GM13976 (cell line): ENCODE measurements at regions not wholly inside any gene's neighbourhood (a gene's known extent, or its start where the extent isn't known, plus 50 kb on each side); places are given as distances from the start of the nearest gene placed in this dataset.

Source experiments
- DNase-seq: peaks from one replicate; pipeline ENCODE4 v3.0.0; 2012; ENCODE audit warnings: low spot score
- CTCF ChIP-seq: IDR thresholded peaks from 2 replicates; pipeline ENCODE4 v1.5.1; 2012; ENCODE audit warnings: borderline replicate concordance, mild to moderate bottlenecking; ENCODE audit not compliant: insufficient read depth; ENCODE audit errors: extremely low read depth, missing control alignments, control extremely low read depth
- in situ Hi-C: fragments of 300-500 bp; cut with MboI; formaldehyde crosslinking; loops from one replicate; pipeline ENCODE4 v1.12.0; 2022; ENCODE audit warnings: low sequenced_read_pairs, mixed read lengths, inconsistent platforms; ENCODE audit not compliant: unreplicated experiment

- in situ Hi-C loops = no loop called here
- TF ChIP-seq CTCF = no peak
- no peak for DNase-seq
These were observed 325.1 kb upstream of the RAB6C start for GRCh38 chr2:129654331-129654730.

GRCh38 chr2:129656081-129656598 is 323.3 kb upstream of the RAB6C start:
- no peak for TF ChIP-seq CTCF
- in situ Hi-C loops = no loop called here
- no peak for DNase-seq

GRCh38 chr2:129658430-129658829 is 321.0 kb upstream of the RAB6C start:
- TF ChIP-seq CTCF = no peak
- no peak for DNase-seq
- in situ Hi-C loops = no loop called here

- in situ Hi-C loops = no loop called here
- TF ChIP-seq CTCF = no peak
- no peak for DNase-seq
These were observed 317.5 kb upstream of the RAB6C start for GRCh38 chr2:129661935-129662334.

- in situ Hi-C loops = no loop called here
- DNase-seq = no peak
- TF ChIP-seq CTCF = no peak
These were observed 311.9 kb upstream of the RAB6C start for GRCh38 chr2:129667577-129667976.

DNA sequence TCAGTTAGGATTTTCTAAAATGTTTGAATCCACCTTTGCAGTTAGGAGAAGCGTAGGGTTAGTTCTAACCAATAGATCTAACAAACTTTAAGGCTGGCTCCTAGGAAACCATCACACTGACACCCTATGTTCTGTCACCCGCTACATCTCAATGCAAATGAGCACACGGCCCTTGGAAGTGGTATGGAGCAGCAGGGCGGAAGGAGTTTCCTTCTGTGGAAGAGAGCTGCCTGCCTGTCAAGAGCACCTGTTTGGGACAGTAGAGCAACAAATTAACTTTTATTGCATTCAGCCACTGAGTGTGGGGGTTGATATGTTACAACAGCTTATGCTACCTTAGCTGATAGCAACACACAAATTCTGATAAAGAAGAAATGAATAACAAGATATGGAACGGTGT is 306.9 kb upstream of the RAB6C start:
- no peak for TF ChIP-seq CTCF
- in situ Hi-C loops = no loop called here
- DNase-seq = no peak

GRCh38 chr2:129673234-129673633 is 306.2 kb upstream of the RAB6C start:
- DNase-seq = no peak
- TF ChIP-seq CTCF = no peak
- in situ Hi-C loops = no loop called here
